HEK293 (cell line): ENCODE measurements at regions not wholly inside any gene's neighbourhood (a gene's known extent, or its start where the extent isn't known, plus 50 kb on each side); places are given as distances from the start of the nearest gene placed in this dataset.

ENCODE experiments used
- BCL11A ChIP-seq: fragments of 450-650 bp; formaldehyde crosslinking; IDR thresholded peaks from 2 replicates; pipeline ENCODE4 v1.5.1; 2016; ENCODE audit warnings: low read depth, missing biosample characterization, missing genetic modification characterization
- BCL6B ChIP-seq: fragments of 450-650 bp; formaldehyde crosslinking; IDR thresholded peaks from 2 replicates; pipeline ENCODE4 v1.5.1; 2017; ENCODE audit warnings: missing biosample characterization, missing genetic modification characterization
- CTCF ChIP-seq: fragments of 450-650 bp; formaldehyde crosslinking; IDR thresholded peaks from 2 replicates; pipeline ENCODE4 v1.5.1; 2016; ENCODE audit warnings: missing biosample characterization, missing genetic modification characterization
- KLF17 ChIP-seq: fragments of 450-650 bp; formaldehyde crosslinking; IDR thresholded peaks from 2 replicates; pipeline ENCODE4 v1.5.1; 2016; ENCODE audit warnings: missing biosample characterization, missing genetic modification characterization
- PBX3 ChIP-seq: sonication (generic); formaldehyde crosslinking; IDR thresholded peaks from 2 replicates; pipeline ENCODE4 v1.8.1; 2022; ENCODE audit warnings: mild to moderate bottlenecking, moderate library complexity, missing genetic modification reagents
- RBAK ChIP-seq: fragments of 450-650 bp; formaldehyde crosslinking; IDR thresholded peaks from 2 replicates; pipeline ENCODE4 v1.5.1; 2016; ENCODE audit warnings: missing biosample characterization, missing genetic modification characterization
- REST ChIP-seq: fragments of 450-650 bp; formaldehyde crosslinking; IDR thresholded peaks from 2 replicates; pipeline ENCODE4 v1.5.1; 2016; ENCODE audit warnings: missing biosample characterization, missing genetic modification characterization
- ZNF121 ChIP-seq: fragments of 450-650 bp; formaldehyde crosslinking; IDR thresholded peaks from 2 replicates; pipeline ENCODE4 v1.5.1; 2016; ENCODE audit warnings: missing biosample characterization, missing genetic modification characterization
- ZNF274 ChIP-seq, 2 experiments: fragments of 200-500 bp in 1 of 2; fragments of 450-650 bp in 1 of 2; sonication (Bioruptor generic) in 1 of 2; formaldehyde crosslinking in 1 of 2; IDR thresholded peaks; 2 replicates each; pipeline versions ENCODE4 v1.5.1 to v1.6.1; 2014 to 2016; ENCODE audit warnings: borderline replicate concordance in 1 of 2, inconsistent platforms in 1 of 2, low read length in 1 of 2, missing biosample characterization in 1 of 2, missing genetic modification characterization in 1 of 2
- ZNF398 ChIP-seq: fragments of 450-650 bp; formaldehyde crosslinking; IDR thresholded peaks from 2 replicates; pipeline ENCODE4 v1.5.1; 2017; ENCODE audit warnings: missing biosample characterization, missing genetic modification characterization
- ZNF529 ChIP-seq: fragments of 450-650 bp; formaldehyde crosslinking; IDR thresholded peaks from 2 replicates; pipeline ENCODE4 v1.5.1; 2017; ENCODE audit warnings: missing genetic modification characterization, missing biosample characterization; ENCODE audit not compliant: insufficient replicate concordance
- ZNF530 ChIP-seq: fragments of 450-650 bp; formaldehyde crosslinking; IDR thresholded peaks from 2 replicates; pipeline ENCODE4 v1.5.1; 2016; ENCODE audit warnings: low read depth, missing biosample characterization, missing genetic modification characterization
- ZSCAN5A ChIP-seq: fragments of 450-650 bp; formaldehyde crosslinking; IDR thresholded peaks from 2 replicates; pipeline ENCODE4 v1.5.1; 2016; ENCODE audit warnings: missing biosample characterization, missing genetic modification characterization

- TF ChIP-seq PBX3 (no peak), ZNF530 (no peak), BCL6B (tag by site-specific recombination) (no peak), REST (tag by site-specific recombination) (no peak), CTCF (tag by site-specific recombination) (no peak), BCL11A (tag by site-specific recombination) (no peak), KLF17 (tag by site-specific recombination) (no peak), RBAK (tag by site-specific recombination) (no peak), ZNF121 (tag by site-specific recombination) (no peak), ZNF274 (IDR thresholded peaks at IDR 0.05; ENCODE audit: low read length) (no peak), ZNF274 (tag by site-specific recombination; IDR thresholded peaks at IDR 0.05; ENCODE audit: borderline replicate concordance) (no peak), ZSCAN5A (tag by site-specific recombination) (no peak), ZNF529 (tag by site-specific recombination) (no peak), ZNF398 (tag by site-specific recombination) (no peak)
Observed at GRCh38 chr3:40737343-40737742, 212.6 kb downstream of the ZNF621 start.
